Stimulated activated CD8-positive, alpha-beta memory T cell treated with anti-CD3 and anti-CD28 coated beads, Interleukin-12 subunit alpha, Interleukin-12 subunit beta, amount 100 ng/mL, for 1 hour (primary cell): ENCODE measurements at regions not wholly inside any gene's neighbourhood (a gene's known extent, or its start where the extent isn't known, plus 50 kb on each side); places are given as distances from the start of the nearest gene placed in this dataset.
"Not testable (repeated sequence)": the region's sequence is repeated elsewhere in the genome, so short reads cannot be mapped to it uniquely, and the experiment has no call there.

ENCODE experiments used
- DNase-seq: peaks from one replicate; pipeline ENCODE4 v3.0.0-alpha.2; 2020; ENCODE audit warnings: low read depth

GRCh38 chr5:168093200-168093910, 198.1 kb upstream of the WWC1 start:
- no peak for DNase-seq

GRCh38 chr5:168096525-168096924, 194.9 kb upstream of the WWC1 start:
- DNase-seq = no peak

GRCh38 chr5:168097876-168098653, 193.4 kb upstream of the WWC1 start:
- no peak for DNase-seq

GRCh38 chr5:168101352-168101751, 190.1 kb upstream of the WWC1 start:
- no peak for DNase-seq

- DNase-seq = not testable (repeated sequence)
These were observed 188.4 kb upstream of the WWC1 start for GRCh38 chr5:168103018-168103417.

- DNase-seq = no peak
These were observed 187.1 kb upstream of the WWC1 start for GRCh38 chr5:168104350-168104749.

- no peak for DNase-seq
These were observed 186.5 kb upstream of the WWC1 start for GRCh38 chr5:168104811-168105481.

- no peak for DNase-seq
These were observed 185.3 kb upstream of the WWC1 start for GRCh38 chr5:168106008-168106761.

GRCh38 chr5:168109441-168109840, 182.0 kb upstream of the WWC1 start:
- no peak for DNase-seq

- DNase-seq = no peak
These were observed 181.1 kb upstream of the WWC1 start for GRCh38 chr5:168110384-168110783.

GRCh38 chr5:168110870-168111832, 180.3 kb upstream of the WWC1 start:
- DNase-seq = no peak

GRCh38 chr5:168114444-168115017, 176.9 kb upstream of the WWC1 start:
- no peak for DNase-seq

- no peak for DNase-seq
These were observed 174.0 kb upstream of the WWC1 start for GRCh38 chr5:168117469-168117868.

- no peak for DNase-seq
These were observed 173.3 kb upstream of the WWC1 start for GRCh38 chr5:168118042-168118668.

- no peak for DNase-seq
These were observed 170.9 kb upstream of the WWC1 start for GRCh38 chr5:168120401-168121137.

- DNase-seq = no peak
These were observed 170.3 kb upstream of the WWC1 start for GRCh38 chr5:168121138-168121494.

GRCh38 chr5:168123631-168124528, 167.6 kb upstream of the WWC1 start:
- DNase-seq = no peak

- DNase-seq = no peak
These were observed 165.8 kb upstream of the WWC1 start for GRCh38 chr5:168125445-168126199.
